ENCODE measurements at regions not wholly inside any gene's neighbourhood (a gene's known extent, or its start where the extent isn't known, plus 50 kb on each side); places are given as distances from the start of the nearest gene placed in this dataset.

- TF ChIP-seq, protein P1, sequence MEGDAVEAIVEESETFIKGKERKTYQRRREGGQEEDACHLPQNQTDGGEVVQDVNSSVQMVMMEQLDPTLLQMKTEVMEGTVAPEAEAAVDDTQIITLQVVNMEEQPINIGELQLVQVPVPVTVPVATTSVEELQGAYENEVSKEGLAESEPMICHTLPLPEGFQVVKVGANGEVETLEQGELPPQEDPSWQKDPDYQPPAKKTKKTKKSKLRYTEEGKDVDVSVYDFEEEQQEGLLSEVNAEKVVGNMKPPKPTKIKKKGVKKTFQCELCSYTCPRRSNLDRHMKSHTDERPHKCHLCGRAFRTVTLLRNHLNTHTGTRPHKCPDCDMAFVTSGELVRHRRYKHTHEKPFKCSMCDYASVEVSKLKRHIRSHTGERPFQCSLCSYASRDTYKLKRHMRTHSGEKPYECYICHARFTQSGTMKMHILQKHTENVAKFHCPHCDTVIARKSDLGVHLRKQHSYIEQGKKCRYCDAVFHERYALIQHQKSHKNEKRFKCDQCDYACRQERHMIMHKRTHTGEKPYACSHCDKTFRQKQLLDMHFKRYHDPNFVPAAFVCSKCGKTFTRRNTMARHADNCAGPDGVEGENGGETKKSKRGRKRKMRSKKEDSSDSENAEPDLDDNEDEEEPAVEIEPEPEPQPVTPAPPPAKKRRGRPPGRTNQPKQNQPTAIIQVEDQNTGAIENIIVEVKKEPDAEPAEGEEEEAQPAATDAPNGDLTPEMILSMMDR (IDR thresholded peaks at IDR 0.05; ENCODE audit: low read depth, low read length) = no peak
- DNase-seq (ENCODE audit: low read depth in 2 of 2) = no peak
- no peak overlapping the region for H3K4me3 ChIP-seq (replicated peaks in 1 of 2; ENCODE audit: low read depth in 2 of 2, low read length in 2 of 2)
These were observed 77.5 kb downstream of the MID1IP1 start for GRCh38 chrX:38878641-38879340.

DNA sequence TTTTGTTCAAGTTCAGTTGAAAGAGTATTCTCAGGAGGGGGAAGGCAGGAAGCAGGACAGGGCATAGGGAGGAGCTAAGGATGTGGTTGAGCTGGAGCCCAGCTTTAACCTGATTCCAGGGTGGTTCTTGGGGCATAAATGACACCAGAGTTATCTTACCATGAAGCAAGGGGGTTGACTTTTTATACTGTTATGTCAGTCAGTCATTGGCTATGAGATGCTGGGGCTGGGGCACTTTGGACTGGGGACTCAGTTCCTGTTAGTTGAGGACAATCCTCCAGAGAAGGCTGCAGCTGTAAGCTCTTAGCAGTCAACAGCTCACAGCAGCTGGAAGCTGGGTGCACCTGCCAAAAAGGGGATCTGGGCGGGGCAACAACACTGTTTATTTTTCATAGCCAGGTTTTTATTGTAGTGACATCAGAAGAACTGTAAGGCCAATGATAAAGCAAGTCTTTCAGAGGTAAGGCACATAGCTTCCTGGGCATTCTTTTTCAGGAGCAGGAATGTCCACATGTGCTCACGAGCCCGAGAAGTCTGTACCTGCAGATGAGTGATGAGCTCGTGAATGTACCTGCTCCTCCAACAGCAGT, 78.5 kb downstream of the MID1IP1 start:
- H3K4me3 ChIP-seq (replicated peaks in 1 of 2; ENCODE audit: low read depth in 2 of 2, low read length in 2 of 2) = no peak overlapping the region
- no peak for DNase-seq (ENCODE audit: low read depth in 2 of 2)
- TF ChIP-seq, protein P1 (IDR thresholded peaks at IDR 0.05; ENCODE audit: low read depth, low read length) = no peak

GRCh38 chrX:38880296-38880854, 79.1 kb downstream of the MID1IP1 start:
- TF ChIP-seq, protein P1 (IDR thresholded peaks at IDR 0.05; ENCODE audit: low read depth, low read length) = no peak
- H3K4me3 ChIP-seq (replicated peaks in 1 of 2; ENCODE audit: low read depth in 2 of 2, low read length in 2 of 2) = no peak overlapping the region
- DNase-seq (ENCODE audit: low read depth in 2 of 2) = peak in 1 of 2 donors; percentile 41

DNA sequence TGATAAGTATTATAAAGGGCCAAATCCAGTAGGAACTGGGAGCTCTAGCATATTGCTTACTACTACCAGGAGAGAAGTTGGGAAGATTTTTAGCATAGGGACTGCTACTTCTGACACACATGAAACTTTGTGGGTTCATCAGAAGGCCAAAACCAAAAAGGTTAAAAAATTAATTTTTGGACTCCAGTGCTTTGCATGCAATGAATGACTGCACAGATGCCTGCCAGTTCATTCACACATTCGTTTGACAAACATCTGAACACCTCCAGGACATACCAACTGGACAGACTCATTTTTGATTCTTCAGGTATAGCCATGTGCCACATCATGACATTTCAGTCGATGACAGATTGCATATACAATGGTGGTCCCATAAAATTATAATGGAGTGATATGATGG, 79.8 kb downstream of the MID1IP1 start:
- no peak for DNase-seq (ENCODE audit: low read depth in 2 of 2)
- no peak overlapping the region for H3K4me3 ChIP-seq (replicated peaks in 1 of 2; ENCODE audit: low read depth in 2 of 2, low read length in 2 of 2)
- TF ChIP-seq, protein P1 (IDR thresholded peaks at IDR 0.05; ENCODE audit: low read depth, low read length) = no peak

GRCh38 chrX:38881727-38882126, 80.5 kb downstream of the MID1IP1 start:
- no peak overlapping the region for H3K4me3 ChIP-seq (replicated peaks in 1 of 2; ENCODE audit: low read depth in 2 of 2, low read length in 2 of 2)
- TF ChIP-seq, protein P1 (IDR thresholded peaks at IDR 0.05; ENCODE audit: low read depth, low read length) = no peak
- peak in 1 of 2 donors; percentile 60 for DNase-seq (ENCODE audit: low read depth in 2 of 2)

DNA sequence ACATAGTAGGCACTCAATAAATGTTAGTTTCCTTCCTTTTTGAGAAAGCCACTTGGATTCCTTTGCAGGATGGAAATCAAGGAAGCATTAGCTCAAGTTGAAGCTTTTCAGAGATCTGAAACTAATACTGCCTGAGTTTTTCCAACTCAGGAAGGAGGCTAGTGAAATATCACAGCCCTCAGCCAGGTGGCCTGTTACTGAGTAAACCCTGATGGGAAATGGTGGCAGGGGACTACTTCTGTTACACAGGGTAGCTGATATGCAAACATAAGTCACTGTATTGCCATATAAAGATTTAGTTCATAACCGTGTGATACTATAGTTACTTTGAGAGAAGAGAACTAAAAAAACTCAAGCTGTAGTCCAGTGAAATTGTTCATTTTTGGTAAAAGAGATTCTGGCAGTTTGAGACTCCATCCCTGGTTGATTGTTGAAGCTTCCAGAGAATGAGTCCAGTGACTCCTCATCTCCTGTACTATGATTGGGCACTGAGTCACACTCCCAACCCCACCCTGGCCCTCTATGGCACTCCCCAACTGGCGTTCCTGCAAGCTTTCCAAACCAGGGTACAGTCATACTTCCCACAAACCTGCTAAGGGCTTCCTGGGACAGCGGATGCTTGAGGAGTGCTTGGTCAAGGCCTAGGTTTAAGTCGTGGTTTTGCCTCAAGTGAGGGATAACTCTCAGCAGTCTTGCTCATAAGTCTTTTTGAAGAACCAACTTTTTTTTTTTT, 81.8 kb downstream of the MID1IP1 start:
- TF ChIP-seq, protein P1 (IDR thresholded peaks at IDR 0.05; ENCODE audit: low read depth, low read length) = peak; percentile 4
- no peak overlapping the region for H3K4me3 ChIP-seq (replicated peaks in 1 of 2; ENCODE audit: low read depth in 2 of 2, low read length in 2 of 2)
- peak; percentile 44 to 94 for DNase-seq (ENCODE audit: low read depth in 2 of 2)

Data from cardiac fibroblast (primary cell).